RPMI8226 (cell line): ENCODE measurements at regions not wholly inside any gene's neighbourhood (a gene's known extent, or its start where the extent isn't known, plus 50 kb on each side); places are given as distances from the start of the nearest gene placed in this dataset.

Source experiments
- DNase-seq: peaks from one replicate; pipeline ENCODE4 v3.0.0-alpha.2; 2015

DNA sequence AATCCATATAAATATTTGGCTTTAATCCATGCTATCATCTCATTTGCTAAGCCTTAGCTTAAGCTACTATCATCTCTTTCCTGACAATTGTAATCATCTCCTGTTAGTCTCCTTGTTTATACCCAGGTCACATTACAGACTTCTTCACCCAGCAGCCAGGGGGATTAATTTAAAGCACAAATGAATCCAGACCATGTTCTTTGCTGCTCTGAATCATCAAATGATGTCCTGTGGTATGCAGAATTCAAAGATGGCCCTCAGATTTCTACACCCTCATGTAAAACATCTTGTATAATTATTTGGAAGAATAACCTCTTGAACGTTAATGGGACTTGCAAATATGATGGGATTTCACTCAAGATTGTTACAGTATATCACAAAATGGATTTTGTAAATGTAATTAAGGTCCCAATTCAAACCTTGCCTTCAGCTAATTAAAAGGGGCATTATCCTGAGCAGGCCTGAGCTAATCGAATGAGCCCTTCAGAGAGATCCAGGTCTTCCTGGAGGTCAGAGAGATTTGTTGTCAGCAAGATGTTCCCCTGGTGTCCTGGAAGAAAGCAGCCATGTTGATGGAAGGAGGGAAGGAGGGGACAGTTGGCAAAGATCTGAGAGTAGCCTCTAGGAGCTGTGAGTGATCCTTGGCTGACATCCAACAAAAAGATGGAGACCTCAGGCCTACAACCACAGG is 241.1 kb upstream of the MMADHC start:
- peak; percentile 64 for DNase-seq

DNA sequence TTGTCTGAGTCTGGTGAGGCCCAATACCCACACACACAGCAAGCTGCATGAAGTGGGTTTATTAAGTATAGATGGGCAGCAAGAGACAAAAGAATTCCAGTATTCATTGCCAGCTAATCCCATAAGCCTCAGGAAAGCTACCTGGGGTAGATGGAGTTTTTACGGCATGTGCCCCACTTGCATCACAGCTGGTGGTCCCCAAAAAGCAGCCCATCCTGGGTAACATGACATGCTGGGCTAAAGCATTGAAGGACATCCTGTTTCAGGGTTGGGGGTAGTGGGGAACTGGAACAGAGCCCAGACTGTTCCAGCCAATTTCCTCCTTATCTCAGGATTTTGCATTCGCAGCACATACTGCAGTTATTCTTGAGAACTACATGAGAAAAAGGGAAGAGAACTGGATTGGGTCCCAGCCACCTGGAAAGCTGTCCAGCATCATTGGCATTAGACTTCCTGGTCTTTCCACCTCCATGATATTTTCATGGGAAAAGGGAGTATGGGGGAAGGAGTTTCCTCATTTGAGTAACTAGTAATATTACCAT is 240.1 kb upstream of the MMADHC start:
- DNase-seq = no peak

DNA sequence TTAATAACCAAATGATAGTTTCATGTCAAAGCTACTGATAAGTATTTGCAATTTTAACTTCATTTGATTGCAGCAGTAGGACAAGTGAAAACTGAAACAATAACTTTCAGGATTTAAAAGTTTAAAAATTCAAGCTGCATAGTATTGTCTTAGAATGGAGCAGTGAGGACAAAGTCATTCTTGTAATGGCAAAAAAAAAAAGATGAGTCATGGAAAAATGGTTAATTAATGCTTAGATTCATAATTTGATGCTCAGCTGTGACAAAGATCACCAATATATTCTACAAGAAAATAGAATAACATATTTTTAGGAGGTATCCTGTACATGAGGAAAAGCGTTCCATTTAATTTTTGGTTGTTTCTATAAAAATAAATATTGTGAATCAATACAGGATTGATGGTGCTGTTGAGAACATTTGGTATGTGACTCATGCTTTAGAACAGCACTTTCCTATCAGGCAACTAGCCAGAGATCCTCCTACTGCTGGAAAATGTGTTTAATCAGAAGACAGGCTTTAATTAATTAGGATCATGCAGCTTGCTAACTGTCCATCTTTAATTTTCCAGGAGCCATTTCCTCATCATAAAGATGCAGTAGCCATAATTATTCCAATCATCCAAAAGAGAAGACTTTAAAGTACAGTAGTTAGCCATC is 239.0 kb upstream of the MMADHC start:
- DNase-seq = no peak

DNA sequence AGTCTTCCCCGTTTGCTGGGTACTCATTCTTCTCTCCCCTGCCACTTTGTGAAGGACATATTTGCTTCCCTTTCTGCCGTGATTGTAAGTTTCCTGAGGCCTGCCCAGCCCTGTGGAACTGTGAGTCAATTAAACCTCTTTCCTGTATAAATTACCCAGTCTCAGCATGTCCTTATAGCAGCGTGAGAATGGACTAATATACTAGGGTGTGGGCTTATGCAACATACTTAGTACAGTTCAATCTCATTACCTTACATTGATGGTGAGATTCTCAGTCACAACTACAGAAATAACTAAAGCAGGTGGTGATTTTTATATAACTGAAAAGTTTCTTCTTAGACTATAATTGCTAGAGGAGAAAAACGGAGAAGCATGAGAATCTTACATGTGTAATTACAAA is 237.9 kb upstream of the MMADHC start:
- no peak for DNase-seq

DNA sequence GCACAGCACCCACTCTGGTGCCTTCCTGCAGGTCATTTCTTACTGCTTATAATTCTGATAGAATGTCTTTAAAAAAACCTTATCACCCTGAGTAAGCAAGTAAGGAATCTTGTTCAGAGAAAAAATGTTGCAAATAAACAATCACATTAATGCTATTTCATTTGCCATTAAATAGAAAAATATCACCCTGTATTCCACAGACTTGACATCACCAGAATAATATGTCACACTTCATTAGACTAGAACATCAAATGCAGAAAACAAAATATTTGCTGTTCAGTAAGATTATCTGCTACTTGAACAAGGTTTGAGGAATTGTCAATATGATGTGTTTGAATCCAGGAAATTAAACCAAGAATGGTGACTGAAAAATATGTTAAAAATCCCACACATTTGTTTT is 236.6 kb upstream of the MMADHC start:
- no peak for DNase-seq

DNA sequence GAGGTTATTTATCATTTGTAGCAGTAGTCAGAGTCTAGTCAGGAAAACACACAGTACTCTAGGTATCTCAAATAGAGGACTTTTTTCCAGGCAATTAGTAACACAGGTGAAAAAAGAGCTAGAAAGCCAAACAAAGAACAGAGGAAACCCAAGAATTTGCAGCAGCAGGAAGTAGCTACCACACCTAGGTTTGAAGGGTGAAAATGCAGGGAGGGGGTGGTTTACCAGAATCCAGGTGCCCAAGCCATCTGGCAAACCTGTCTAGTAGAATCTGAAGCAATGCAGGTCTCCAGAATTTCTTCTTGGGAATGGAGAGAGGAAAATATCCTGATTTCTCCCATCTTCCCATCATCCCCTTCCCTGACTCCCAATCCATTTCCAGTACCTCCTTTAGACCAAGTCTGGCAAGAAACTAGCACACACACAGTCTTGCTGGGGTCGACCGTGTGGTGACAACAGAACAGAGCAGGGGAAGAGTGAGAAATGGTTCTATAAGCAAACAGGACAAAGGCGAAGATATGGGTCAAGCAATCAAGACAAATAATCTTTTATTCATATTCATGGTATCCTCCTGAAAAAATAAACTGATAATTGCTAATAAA is 231.9 kb upstream of the MMADHC start:
- peak; percentile 64 for DNase-seq

DNA sequence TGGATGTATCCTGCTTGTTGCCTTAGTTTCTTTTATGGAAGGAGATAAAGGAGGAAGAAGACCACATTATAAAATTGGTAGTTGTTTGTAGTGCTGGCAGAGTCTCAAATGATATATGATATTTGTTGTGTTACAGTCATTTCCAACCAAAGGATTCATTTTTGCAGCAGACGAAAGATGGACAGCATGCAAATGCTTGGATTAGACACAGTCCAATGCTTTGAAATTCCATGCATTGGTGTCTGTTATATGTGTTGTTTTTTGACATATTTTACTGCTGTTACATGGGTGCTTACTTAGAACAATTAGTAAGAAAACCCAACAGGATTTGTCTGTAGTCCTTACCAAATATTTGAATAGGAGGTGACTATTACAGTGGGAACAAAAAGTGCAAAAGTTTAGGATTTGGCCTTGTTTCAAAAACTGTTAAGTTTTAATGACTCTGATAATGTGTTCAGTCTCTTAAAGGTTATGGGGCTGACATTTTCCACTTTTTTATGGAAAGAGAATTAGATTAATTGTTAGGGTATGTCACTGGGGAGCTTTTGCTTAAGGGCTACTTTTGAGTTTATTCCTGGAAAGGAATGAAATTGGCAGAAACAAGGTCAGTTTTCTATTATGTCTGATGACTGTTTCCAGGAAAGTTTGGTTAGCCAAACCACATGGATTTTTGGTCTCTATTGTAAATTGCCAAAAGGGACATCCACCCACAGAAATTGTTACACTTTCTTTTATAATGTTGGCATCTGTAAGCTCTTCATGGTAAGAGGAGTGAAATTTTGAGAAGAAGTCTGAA is 229.4 kb upstream of the MMADHC start:
- DNase-seq = no peak

DNA sequence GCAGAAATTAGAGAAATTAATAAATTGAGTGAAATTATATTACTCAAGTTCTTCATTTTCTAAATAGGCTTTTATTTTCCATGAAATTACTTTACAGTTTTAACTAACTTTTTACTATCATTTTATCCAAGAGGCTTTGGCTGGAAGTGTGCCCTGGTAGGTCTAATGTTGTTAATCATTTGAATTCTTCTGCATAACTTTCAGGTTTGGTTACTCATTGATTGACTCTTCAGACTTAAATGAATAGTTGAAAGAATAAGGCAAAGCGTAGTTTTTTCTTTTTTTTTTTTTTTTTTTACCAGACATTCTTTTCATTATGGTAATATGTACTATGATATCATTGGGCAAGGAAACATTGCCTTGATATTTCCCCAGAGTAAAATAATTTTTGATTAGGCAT is 228.4 kb upstream of the MMADHC start:
- DNase-seq = no peak

DNA sequence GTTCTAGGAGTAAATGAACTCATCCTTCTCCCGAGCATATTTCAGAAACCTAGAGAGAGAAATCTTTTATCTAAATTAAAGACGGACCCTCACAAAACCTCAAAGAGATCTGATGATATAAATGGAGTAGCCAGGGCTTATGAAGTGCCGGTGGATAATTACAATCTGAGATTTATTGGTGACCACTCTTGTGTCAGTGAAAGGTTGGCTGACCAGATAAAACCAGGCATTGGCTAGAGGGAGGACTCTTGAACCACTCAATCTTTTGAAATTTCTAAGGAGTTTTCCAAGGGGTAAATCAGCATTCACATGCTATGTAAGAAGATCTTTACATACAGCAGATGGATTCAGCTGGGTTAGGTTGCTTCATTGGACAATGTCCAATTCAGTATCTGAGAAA is 227.3 kb upstream of the MMADHC start:
- no peak for DNase-seq

DNA sequence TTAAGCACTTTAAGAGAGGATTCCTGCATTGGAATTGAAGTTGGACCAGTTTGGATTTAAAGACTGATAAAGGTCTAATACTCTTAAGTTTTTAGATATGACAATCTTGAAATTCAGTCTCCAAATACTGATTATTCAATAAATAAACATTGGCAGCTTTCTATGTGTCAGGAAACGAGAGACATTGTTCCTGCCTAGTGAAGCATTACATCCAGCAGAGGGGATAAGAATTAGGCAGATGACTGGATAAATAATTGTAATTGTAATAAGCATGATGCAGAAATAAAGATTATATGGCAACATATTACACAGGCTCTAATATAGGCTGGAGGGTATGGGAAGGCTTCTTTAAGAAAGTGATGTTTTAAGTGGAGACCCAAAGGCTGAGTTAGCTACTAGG is 226.5 kb upstream of the MMADHC start:
- no peak for DNase-seq

DNA sequence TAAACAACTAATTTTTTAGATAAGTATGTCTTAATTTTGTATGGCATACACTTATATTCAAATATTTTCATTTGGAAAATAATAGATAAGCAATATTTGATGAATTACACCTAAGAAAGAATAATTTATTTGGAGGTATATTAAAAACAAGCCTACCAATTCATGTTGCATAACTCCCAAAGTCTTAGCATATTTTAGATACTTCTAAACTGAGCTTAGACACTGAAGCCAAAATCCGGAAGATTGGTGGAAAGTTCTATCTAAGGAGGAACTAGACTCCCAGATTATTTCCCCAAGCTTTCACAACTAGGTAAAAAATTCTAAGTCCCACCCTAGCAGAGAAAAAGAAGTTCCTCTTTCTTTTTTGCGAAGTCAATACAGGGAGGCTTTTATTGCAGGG is 221.0 kb upstream of the MMADHC start:
- no peak for DNase-seq

DNA sequence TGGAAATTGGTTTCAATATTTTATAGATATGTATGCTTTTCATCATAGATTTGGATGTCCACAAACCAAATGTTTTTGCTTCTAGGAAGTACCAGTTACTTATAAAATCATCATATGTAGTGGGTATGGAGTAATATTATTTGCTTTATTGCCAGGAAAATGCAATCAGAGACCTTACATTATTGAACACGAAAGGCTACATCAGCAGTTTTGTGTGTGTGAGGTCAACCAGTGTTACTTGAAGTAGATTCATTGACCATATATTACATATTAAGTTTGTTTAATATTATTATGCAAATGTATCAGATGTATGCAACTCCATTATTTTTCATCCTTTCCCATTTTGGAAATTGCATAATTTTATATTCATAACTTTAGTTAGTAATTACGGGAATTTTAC is 219.1 kb upstream of the MMADHC start:
- no peak for DNase-seq

DNA sequence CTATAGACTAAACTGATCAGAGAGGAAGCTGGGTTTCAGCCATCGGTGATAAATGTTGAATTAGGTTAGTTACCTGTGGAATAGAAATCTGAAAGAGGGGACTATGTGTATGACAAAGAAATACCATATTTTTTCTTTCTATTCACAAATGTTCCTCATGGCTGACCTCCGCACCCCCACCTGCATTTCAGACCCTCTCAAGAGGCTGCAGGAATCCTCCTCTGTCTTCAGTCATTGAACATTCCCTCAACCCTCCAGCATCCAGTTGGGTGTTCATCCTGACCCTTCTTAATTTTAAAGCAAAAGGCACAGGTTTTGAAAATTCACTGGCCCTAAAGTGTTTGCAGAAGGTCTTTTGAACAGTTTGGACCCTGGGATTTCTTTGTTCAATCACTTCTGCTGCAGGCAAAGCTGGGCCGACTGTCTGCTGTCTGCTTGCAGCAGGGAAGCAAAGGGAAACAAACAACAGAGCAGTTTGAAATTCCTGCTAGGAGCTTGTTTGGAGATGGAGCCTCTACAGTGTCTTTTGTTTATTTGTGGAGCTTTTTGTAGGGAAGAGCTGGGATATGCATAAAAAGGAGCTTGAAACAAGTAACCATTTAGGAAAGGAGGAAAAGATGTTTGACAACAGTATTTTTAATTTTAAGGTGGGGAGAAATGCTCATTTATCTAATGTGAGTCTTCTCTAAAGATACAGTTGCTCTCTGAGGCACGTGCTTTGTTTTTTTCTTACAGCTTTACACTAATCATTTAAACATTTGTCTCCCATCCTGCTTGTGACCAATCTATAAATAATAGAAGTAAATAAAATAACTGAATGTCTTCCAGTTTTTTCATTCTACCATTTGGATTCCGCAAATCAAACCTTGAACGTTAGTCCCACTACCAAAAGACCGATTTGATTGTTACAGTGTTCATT is 213.3 kb upstream of the MMADHC start:
- no peak for DNase-seq

DNA sequence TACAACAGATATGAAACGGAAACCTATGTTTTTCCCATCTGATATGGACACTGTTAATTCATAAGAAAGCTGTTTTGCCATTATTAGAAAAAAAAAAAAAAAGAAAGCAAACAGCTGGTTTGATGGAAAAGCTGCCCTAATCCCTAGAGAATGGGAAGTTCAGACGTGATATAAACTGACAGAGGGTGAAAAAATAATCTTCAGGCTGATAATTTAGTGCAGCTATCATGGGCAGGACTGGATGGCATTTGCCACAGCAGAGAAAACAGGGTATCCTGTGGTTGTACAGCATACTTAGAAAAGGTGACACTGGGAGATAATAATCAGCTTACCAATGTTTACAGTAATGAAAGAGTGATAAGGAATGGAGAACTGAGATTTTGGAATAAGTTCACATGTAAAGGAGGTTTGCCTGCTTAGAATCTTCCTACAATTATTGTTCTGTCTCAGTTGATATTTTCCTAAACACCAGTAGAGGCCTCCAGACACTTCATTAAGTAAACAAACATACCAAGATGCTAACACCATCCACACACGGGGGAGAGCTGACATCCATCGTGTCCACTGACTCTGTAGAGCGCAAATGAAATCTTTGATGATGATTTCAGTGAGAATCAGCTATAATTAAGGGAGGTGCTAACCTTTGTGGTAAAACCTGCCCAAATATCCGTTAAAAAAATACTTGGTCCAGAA is 211.6 kb upstream of the MMADHC start:
- DNase-seq = peak; percentile 47

DNA sequence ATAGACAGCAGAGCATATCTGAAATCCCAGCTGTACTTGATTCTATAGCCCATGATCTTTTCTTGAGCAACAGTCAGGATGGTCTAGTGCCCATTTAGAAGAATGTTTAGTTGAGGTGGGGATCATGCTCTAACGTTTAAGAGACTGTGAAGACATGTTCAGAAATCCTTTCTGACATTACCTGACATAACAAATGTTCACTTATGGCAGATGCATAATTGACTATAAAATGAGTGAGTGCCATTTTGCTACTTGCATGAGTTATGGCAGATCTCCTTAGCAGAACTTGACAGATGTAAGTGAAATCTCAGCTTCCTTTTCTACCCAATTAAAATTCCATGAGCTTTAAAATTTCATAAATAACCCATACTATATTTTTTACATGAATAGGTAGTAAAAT is 209.5 kb upstream of the MMADHC start:
- no peak for DNase-seq

DNA sequence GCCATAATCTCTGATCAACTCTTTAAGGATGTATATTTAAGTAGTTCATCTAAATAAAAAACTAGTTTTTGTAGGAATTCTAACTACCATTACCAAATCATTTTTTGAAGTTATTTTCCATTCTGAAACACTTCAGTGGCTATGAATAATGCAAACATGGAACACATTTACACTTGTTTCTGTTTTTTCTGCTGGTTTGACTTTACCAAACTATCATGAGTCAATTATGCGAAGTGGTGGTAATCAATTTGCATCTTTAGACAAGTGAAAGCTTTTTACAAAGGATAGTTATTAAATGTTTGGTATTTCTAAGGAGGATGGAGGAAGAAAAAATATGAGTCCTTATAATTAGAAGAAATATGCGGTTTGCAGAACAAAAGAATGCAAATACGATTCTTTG is 202.0 kb upstream of the MMADHC start:
- DNase-seq = no peak

DNA sequence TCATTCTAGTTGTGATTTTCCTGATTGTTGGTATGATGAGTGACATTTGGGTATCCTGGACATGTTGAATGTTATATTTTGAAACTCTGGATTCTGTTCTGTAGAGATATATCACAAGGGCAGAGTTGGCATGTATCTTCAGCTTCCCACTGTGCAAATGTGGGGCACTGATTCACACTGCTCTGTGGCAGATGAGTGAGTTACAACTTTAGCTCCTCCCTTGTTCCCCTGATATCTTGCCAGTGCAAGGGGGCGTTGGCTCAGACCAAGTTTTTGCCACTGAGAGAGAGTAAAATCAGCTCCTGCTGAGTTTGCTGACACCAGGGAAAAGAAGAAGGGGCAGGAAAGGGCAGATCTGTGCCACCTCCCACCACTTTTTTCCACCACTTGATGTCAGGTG is 199.6 kb upstream of the MMADHC start:
- no peak for DNase-seq

DNA sequence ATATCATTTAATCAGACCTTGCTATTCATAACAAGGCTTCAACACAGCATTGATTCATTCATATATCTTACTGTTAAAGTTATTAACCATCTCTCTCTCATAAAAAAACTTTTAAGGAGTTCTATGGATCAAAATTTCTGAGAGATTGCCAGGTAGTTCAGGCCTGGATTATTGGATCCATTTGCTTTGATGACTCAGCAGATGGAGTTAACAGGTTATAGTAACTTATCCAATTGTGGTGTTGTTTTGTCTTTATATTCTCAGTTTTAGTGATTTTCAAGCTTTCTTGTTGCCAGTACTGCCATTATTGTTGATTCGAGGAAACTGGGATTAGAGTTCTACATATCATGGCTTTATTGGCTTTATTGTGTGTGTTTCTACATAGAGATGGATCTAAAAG is 195.7 kb upstream of the MMADHC start:
- DNase-seq = no peak

DNA sequence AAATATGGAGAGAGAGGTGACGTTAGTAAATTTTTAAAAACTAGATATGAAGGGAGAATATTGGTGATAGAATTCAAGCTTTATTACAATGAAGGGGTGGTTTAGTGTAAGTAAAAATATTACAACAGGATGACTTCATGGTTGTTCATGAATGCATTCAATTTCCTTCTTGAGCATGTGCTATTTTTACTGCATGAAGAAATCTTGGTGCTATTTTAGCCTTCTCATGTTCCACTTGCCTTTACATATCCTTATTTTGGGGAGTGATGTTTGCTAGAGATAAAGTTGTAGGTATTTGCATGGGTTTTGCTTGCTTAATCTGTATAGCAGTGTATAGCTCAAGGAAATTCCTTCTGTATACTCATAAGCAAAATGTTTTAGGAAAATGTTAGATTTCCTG is 195.0 kb upstream of the MMADHC start:
- DNase-seq = no peak

DNA sequence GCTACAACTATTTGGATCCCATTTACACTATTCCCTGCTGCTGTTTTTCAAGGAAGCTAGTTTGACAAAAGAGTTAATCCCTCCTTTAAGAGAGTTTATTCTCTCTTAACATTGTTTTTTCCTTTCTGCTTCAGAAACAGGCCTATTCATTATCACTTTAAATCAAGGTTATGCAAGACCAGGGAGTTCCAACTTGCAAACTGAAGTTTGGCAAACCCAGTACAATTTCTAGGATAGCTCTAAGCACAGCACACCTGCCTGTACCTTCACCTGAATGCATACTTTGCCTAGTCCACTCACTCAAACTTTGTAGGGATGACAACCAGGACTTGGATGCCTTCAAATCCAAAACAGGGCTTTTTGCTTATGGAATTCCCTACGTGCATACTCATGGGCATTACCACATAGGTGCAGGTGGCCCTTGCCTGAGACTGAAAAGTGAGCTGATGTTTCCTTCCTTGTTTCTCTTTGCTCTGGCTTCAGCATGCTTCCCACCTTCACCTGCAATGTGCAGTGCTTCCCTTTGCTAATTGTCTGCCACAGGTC is 193.8 kb upstream of the MMADHC start:
- DNase-seq = no peak

DNA sequence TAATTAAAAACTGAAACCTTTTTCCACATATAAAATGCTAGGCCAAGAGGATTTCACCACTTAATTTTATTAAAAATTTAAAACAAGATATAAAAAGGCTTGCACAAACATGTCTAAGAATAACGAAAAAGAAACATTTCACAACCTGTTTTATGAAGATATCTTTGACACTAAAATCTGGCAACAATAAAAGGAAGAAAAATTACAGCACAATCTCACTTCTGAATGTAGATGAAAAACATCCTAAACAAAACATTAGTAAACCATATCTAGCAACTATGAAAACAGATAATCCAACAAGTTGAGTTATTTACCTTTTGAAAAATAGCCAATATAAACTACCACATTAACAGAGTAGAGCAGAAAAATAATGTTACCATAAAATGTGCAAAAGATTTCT is 185.4 kb upstream of the MMADHC start:
- no peak for DNase-seq
